ENCODE measurements at regions not wholly inside any gene's neighbourhood (a gene's known extent, or its start where the extent isn't known, plus 50 kb on each side); places are given as distances from the start of the nearest gene placed in this dataset.

DNA sequence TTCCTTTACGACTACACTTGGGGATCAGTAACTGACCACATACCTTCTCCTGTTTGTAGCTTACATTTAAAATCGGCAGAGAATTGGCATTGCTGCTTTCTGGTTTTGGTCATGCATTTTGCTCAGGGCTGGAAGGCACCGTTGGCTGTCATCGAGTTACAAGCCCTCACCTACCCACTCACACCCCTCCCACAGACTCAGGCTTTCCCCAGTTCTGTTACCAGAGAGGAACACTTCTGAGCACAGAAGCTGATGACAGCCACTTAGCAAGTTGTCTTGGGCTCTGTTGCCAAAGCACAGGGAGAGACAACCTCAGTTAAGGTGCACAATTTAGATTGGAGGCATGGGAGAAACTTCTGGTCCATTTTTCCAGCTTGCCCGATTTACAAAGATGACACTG is 204.8 kb upstream of the TOPAZ1 start:
- Mint-ChIP-seq H3K9me3 (peaks cover 0 to 2% (median 0%) of the 10 kb centered on the region in 8 donors), H3K27me3 (peaks cover 15 to 25% of the 10 kb centered on the region in 2 donors), H3K4me1 (no peaks in the 10 kb centered on the region), H3K27ac (no peak overlapping the region), H3K4me3 (no peak overlapping the region), H3K36me3 (no peaks in the 10 kb centered on the region)
- no peaks in the 10 kb centered on the region for H3K9me3 ChIP-seq (ENCODE audit: control insufficient read depth in 1 of 2, low read length in 2 of 2)
- intact Hi-C loops (cut with micrococcal nuclease), result no loop called here
- no peaks in the 10 kb centered on the region for H3K27me3 ChIP-seq (ENCODE audit: insufficient read depth, low read length)
- POLR2A ChIA-PET (ENCODE audit: partially characterized antibody), result no interaction called here
- CTCF ChIA-PET (ENCODE audit: partially characterized antibody), result no interaction called here
- DNase-seq, result no peak
- H3K36me3 ChIP-seq (ENCODE audit: insufficient read depth, low read length), result no peaks in the 10 kb centered on the region
- H3K4me3 ChIP-seq (ENCODE audit: low read length in 2 of 2), result no peak overlapping the region
- H3K27ac ChIP-seq (ENCODE audit: low read depth, low read length), result no peak overlapping the region
- no peaks in the 10 kb centered on the region for H3K4me1 ChIP-seq (ENCODE audit: insufficient read depth, low read length)

DNA sequence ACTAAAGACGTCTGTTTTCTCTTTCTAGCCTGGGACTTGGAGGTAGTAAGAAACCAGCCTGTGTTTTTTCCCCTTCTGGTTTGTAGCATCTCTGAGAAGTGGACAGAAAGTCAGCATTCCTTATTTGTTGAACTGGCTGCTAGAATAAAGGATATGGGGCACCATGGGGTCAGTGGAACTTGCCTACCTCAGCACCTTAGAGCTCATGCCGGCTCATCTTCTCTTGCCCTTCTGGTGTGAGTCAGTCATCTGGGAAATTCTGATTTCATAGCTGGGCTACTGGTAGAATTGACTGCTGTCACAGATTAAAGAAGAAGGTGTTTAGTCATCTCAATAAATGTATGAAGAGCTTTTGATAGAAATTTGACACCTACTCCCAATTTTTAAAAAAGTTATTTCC is 202.7 kb upstream of the TOPAZ1 start:
- Histone ChIP-seq H3K4me1 (ENCODE audit: insufficient read depth, low read length) (no peaks in the 10 kb centered on the region), H3K4me3 (ENCODE audit: low read length in 2 of 2) (no peak overlapping the region), H3K27ac (ENCODE audit: low read depth, low read length) (no peak overlapping the region), H3K36me3 (ENCODE audit: insufficient read depth, low read length) (no peaks in the 10 kb centered on the region), H3K9me3 (ENCODE audit: control insufficient read depth in 1 of 2, low read length in 2 of 2) (no peaks in the 10 kb centered on the region), H3K27me3 (ENCODE audit: insufficient read depth, low read length) (no peaks in the 10 kb centered on the region)
- Mint-ChIP-seq H3K9me3 (no peaks in the 10 kb centered on the region), H3K27ac (no peak overlapping the region), H3K27me3 (peaks cover 8 to 19% of the 10 kb centered on the region in 2 donors), H3K36me3 (no peaks in the 10 kb centered on the region), H3K4me3 (no peak overlapping the region), H3K4me1 (no peaks in the 10 kb centered on the region)
- ChIA-PET POLR2A (ENCODE audit: partially characterized antibody) (no interaction called here), CTCF (ENCODE audit: partially characterized antibody) (no interaction called here)
- no peak for DNase-seq
- intact Hi-C loops (cut with micrococcal nuclease), result no loop called here

DNA sequence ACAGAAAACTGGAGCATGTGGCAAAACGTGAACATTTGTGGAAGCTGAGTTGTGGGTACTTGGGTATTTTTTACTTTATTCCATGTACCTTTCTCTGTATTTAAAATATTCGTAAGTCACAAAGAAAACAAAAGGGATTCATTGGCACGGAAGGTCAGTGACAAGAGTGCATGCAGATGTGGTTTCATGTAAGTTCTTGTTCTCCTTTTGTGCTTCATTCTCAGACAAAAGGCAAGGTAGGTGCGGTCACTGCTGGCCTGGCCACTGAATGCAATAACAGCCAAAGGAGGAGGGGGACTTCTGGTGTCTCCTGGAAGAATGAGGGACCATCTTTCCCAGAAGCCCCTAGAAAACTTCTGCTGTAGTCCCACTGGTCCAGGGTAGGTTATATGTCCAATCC is 200.0 kb upstream of the TOPAZ1 start:
- ChIA-PET POLR2A (ENCODE audit: partially characterized antibody) (no interaction called here), CTCF (ENCODE audit: partially characterized antibody) (no interaction called here)
- Mint-ChIP-seq H3K36me3 (no peaks in the 10 kb centered on the region), H3K27me3 (peaks cover 11 to 17% of the 10 kb centered on the region in 2 donors), H3K4me3 (no peak overlapping the region), H3K27ac (no peak overlapping the region), H3K9me3 (no peaks in the 10 kb centered on the region), H3K4me1 (no peaks in the 10 kb centered on the region)
- intact Hi-C loops (cut with micrococcal nuclease), result no loop called here
- Histone ChIP-seq H3K4me1 (ENCODE audit: insufficient read depth, low read length) (no peaks in the 10 kb centered on the region), H3K36me3 (ENCODE audit: insufficient read depth, low read length) (no peaks in the 10 kb centered on the region), H3K9me3 (ENCODE audit: control insufficient read depth in 1 of 2, low read length in 2 of 2) (no peaks in the 10 kb centered on the region), H3K4me3 (ENCODE audit: low read length in 2 of 2) (no peak overlapping the region), H3K27ac (ENCODE audit: low read depth, low read length) (no peak overlapping the region), H3K27me3 (ENCODE audit: insufficient read depth, low read length) (no peaks in the 10 kb centered on the region)
- no peak for DNase-seq

DNA sequence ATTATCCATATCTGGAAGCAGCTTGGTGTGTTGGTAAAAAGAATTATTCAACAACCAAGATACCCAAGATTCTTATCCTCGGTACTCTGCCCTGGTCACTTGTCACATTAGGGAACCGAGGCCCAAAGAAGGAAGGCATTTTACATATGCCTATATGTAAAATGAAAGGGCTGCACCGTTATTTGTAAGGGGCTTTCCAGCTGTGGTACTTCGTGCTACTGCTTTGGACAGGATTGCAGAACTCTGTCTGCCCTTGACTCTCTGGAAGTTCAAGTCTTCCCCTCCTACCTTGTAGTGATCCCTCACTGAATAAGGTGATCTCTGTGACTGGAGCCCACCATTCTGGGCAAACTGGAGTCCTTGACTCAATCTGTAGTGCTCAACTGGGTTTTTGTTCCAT is 198.9 kb upstream of the TOPAZ1 start:
- Histone ChIP-seq H3K27ac (ENCODE audit: low read depth, low read length) (no peak overlapping the region), H3K36me3 (ENCODE audit: insufficient read depth, low read length) (no peaks in the 10 kb centered on the region), H3K27me3 (ENCODE audit: insufficient read depth, low read length) (no peaks in the 10 kb centered on the region), H3K9me3 (ENCODE audit: control insufficient read depth in 1 of 2, low read length in 2 of 2) (no peaks in the 10 kb centered on the region), H3K4me3 (ENCODE audit: low read length in 2 of 2) (no peak overlapping the region), H3K4me1 (ENCODE audit: insufficient read depth, low read length) (no peaks in the 10 kb centered on the region)
- no peak overlapping the region for H3K27ac Mint-ChIP-seq
- no peak overlapping the region for H3K4me3 Mint-ChIP-seq
- no peaks in the 10 kb centered on the region for H3K9me3 Mint-ChIP-seq
- CTCF ChIA-PET (ENCODE audit: partially characterized antibody), result no interaction called here
- H3K27me3 Mint-ChIP-seq, result peaks cover 11 to 17% of the 10 kb centered on the region in 2 donors
- POLR2A ChIA-PET (ENCODE audit: partially characterized antibody), result no interaction called here
- no peaks in the 10 kb centered on the region for H3K36me3 Mint-ChIP-seq
- intact Hi-C loops (cut with micrococcal nuclease), result no loop called here
- DNase-seq, result no peak
- no peaks in the 10 kb centered on the region for H3K4me1 Mint-ChIP-seq

DNA sequence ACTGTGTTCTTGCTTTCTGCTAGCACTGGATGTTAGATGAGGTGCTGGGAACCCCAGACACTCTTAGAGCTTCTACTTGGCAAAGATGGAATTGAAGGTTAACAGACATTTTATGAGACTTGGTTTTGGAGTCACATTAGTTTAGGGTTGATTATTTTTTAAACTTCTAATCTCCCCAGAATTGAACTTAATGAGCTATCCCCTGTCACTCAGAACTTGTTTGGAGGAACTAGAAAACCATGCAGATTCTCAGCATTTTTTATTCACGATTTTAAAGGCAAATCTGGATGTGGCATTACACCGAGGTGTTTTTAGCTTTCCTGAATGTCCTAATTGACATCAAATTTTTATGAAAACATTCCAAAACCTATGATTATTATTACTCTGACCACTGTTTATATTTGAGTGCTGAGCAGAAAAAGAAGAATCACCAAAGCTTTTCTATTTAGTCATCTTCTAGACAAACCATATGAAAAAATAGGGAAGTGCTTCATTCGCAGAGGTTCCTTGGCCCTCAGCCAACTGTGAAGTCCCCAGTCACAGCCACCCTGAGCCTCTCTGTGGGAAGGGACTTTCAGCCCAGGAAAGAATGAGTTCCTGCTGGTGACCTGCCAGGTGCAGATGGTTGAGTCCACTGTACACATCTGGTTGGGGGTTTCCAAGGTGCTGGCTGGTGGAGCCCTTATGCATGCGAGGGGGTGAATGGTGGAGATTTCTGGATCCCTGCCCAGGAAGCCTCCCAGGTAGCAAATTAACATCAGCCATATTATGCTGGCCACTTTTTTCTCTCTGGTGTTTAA is 196.0 kb upstream of the TOPAZ1 start:
- Histone ChIP-seq H3K36me3 (ENCODE audit: insufficient read depth, low read length) (no peaks in the 10 kb centered on the region), H3K4me1 (ENCODE audit: insufficient read depth, low read length) (no peaks in the 10 kb centered on the region), H3K27ac (ENCODE audit: low read depth, low read length) (no peak overlapping the region), H3K4me3 (ENCODE audit: low read length in 2 of 2) (no peak overlapping the region), H3K27me3 (ENCODE audit: insufficient read depth, low read length) (no peaks in the 10 kb centered on the region), H3K9me3 (ENCODE audit: control insufficient read depth in 1 of 2, low read length in 2 of 2) (no peaks in the 10 kb centered on the region)
- Mint-ChIP-seq H3K9me3 (no peaks in the 10 kb centered on the region), H3K36me3 (no peaks in the 10 kb centered on the region), H3K4me1 (no peaks in the 10 kb centered on the region), H3K27me3 (peaks cover 7 to 23% of the 10 kb centered on the region in 2 donors), H3K4me3 (no peak overlapping the region), H3K27ac (no peak overlapping the region)
- CTCF ChIA-PET (ENCODE audit: partially characterized antibody), result no interaction called here
- intact Hi-C loops (cut with micrococcal nuclease), result no loop called here
- DNase-seq, result no peak
- POLR2A ChIA-PET (ENCODE audit: partially characterized antibody), result no interaction called here

DNA sequence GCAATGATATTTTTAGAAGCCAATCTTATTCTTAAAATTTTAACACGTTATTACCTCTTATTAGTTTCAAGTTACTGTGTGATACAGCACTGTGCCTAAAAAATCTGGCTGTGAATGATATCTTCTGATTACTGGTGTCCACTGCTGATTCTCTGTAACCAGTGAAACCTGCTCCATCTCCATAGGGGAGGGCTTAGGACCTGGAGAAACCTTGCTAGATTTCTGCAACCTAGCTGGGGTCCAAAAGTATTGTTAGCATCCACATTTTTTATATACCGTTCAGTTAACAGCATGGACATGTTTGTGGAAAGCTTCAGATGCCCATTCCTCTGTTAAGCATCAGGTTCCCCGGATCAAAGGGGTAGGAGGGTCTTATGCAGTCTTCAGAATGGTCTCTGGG is 193.9 kb upstream of the TOPAZ1 start:
- Mint-ChIP-seq H3K9me3 (no peaks in the 10 kb centered on the region), H3K27ac (no peak overlapping the region), H3K4me3 (no peak overlapping the region), H3K36me3 (no peaks in the 10 kb centered on the region), H3K4me1 (no peaks in the 10 kb centered on the region), H3K27me3 (peaks cover 14 to 28% of the 10 kb centered on the region in 2 donors)
- Histone ChIP-seq H3K4me3 (ENCODE audit: low read length in 2 of 2) (no peak overlapping the region), H3K4me1 (ENCODE audit: insufficient read depth, low read length) (no peaks in the 10 kb centered on the region), H3K9me3 (ENCODE audit: control insufficient read depth in 1 of 2, low read length in 2 of 2) (no peaks in the 10 kb centered on the region), H3K27ac (ENCODE audit: low read depth, low read length) (no peak overlapping the region), H3K27me3 (ENCODE audit: insufficient read depth, low read length) (no peaks in the 10 kb centered on the region), H3K36me3 (ENCODE audit: insufficient read depth, low read length) (no peaks in the 10 kb centered on the region)
- ChIA-PET POLR2A (ENCODE audit: partially characterized antibody) (no interaction called here), CTCF (ENCODE audit: partially characterized antibody) (no interaction called here)
- intact Hi-C loops (cut with micrococcal nuclease), result no loop called here
- no peak for DNase-seq

DNA sequence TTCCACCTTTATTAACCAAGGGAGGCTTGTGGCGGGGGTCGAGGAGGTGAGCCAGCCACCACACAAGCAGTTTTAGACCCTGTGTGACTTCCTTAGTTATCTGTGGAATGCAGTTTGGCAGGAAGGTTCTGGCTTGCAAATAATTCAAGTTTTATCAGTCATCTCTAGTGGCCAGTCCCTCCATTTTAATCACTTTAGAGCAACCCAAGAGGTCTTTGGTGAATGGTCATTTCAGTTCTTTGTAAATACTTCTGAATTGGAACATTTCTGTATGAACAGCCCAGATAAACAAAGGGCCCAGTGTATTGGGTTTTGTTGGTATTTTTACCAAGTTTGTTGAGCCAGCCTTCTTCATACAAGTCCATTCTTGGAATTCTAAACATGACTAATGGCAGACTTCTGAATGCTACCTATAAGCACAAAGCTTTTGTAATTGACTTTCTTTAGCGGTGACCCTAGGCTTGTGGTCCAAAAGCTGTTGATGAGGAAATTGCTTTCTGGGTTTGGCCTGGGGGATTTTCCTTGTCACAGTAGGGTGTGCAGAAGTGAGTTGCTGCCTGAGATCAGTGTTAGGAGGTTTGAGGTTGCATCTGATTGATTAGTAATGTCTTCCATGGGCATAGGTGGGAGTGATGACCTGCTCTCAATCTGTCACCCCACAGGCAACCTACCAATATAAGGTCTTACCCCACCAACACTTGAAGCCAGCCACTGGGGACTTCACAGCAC is 193.3 kb upstream of the TOPAZ1 start:
- ChIA-PET POLR2A (ENCODE audit: partially characterized antibody) (no interaction called here), CTCF (ENCODE audit: partially characterized antibody) (no interaction called here)
- no peaks in the 10 kb centered on the region for H3K27me3 ChIP-seq (ENCODE audit: insufficient read depth, low read length)
- peaks cover 18 to 28% of the 10 kb centered on the region in 2 donors for H3K27me3 Mint-ChIP-seq
- H3K36me3 Mint-ChIP-seq, result no peaks in the 10 kb centered on the region
- no peak overlapping the region for H3K27ac Mint-ChIP-seq
- no peak overlapping the region for H3K4me3 ChIP-seq (ENCODE audit: low read length in 2 of 2)
- H3K9me3 ChIP-seq (ENCODE audit: control insufficient read depth in 1 of 2, low read length in 2 of 2), result no peaks in the 10 kb centered on the region
- intact Hi-C loops (cut with micrococcal nuclease), result no loop called here
- no peaks in the 10 kb centered on the region for H3K4me1 ChIP-seq (ENCODE audit: insufficient read depth, low read length)
- H3K4me3 Mint-ChIP-seq, result no peak overlapping the region
- H3K9me3 Mint-ChIP-seq, result no peaks in the 10 kb centered on the region
- H3K27ac ChIP-seq (ENCODE audit: low read depth, low read length), result no peak overlapping the region
- no peaks in the 10 kb centered on the region for H3K36me3 ChIP-seq (ENCODE audit: insufficient read depth, low read length)
- H3K4me1 Mint-ChIP-seq, result no peaks in the 10 kb centered on the region
- DNase-seq, result no peak
